NCI-H2107 treated with DMSO at 0.1 percent for 48 hours (cell line): ENCODE measurements at regions not wholly inside any gene's neighbourhood (a gene's known extent, or its start where the extent isn't known, plus 50 kb on each side); places are given as distances from the start of the nearest gene placed in this dataset.
A peak's percentile ranks its signal among the peaks of the same experiment; 100 is the strongest.
"Not testable (repeated sequence)": the region's sequence is repeated elsewhere in the genome, so short reads cannot be mapped to it uniquely, and the experiment has no call there.

ENCODE experiments used
- DNase-seq: peaks from one replicate; lab custom pipeline; 2025; ENCODE audit not compliant: unreplicated experiment; lab: John Stamatoyannopoulos, UW

GRCh38 chr1:213324859-213325258 lies 273.8 kb downstream of the RPS6KC1 start:
- no peak for DNase-seq

GRCh38 chr1:213325482-213325881 lies 274.4 kb downstream of the RPS6KC1 start:
- no peak for DNase-seq

- DNase-seq, result no peak
Observed at GRCh38 chr1:213326281-213327016, 275.4 kb downstream of the RPS6KC1 start.

GRCh38 chr1:213327017-213327667 lies 276.1 kb downstream of the RPS6KC1 start:
- no peak for DNase-seq

GRCh38 chr1:213329406-213330008 lies 278.5 kb downstream of the RPS6KC1 start:
- no peak for DNase-seq

- DNase-seq, result no peak
Observed at GRCh38 chr1:213330281-213330680, 279.2 kb downstream of the RPS6KC1 start.

- no peak for DNase-seq
Observed at GRCh38 chr1:213331631-213332175, 280.7 kb downstream of the RPS6KC1 start.

- no peak for DNase-seq
Observed at GRCh38 chr1:213332491-213332890, 281.4 kb downstream of the RPS6KC1 start.

- DNase-seq, result no peak
Observed at GRCh38 chr1:213333121-213333520, 282.1 kb downstream of the RPS6KC1 start.

- DNase-seq, result peak; percentile 86
Observed at GRCh38 chr1:213335084-213335483, 284.0 kb downstream of the RPS6KC1 start.

- DNase-seq, result no peak
Observed at GRCh38 chr1:213337025-213337678, 286.1 kb downstream of the RPS6KC1 start.

- no peak for DNase-seq
Observed at GRCh38 chr1:213340593-213340992, 289.6 kb downstream of the RPS6KC1 start.

GRCh38 chr1:213345621-213346020 lies 294.6 kb downstream of the RPS6KC1 start:
- no peak for DNase-seq

GRCh38 chr1:213357403-213357802 lies 306.4 kb downstream of the RPS6KC1 start:
- DNase-seq, result no peak

GRCh38 chr1:213358368-213358767 lies 307.3 kb downstream of the RPS6KC1 start:
- DNase-seq, result not testable (repeated sequence)

GRCh38 chr1:213362598-213362997 lies 311.6 kb downstream of the RPS6KC1 start:
- DNase-seq, result no peak

GRCh38 chr1:213366141-213366831 lies 315.2 kb downstream of the RPS6KC1 start:
- peak; percentile 69 for DNase-seq

- DNase-seq, result no peak
Observed at GRCh38 chr1:213369465-213369864, 318.4 kb downstream of the RPS6KC1 start.

GRCh38 chr1:213370523-213370922 lies 319.5 kb downstream of the RPS6KC1 start:
- no peak for DNase-seq

- DNase-seq, result no peak
Observed at GRCh38 chr1:213371525-213371846, 320.4 kb downstream of the RPS6KC1 start.
